Adrenal gland (tissue), 9 donors: ENCODE measurements at regions not wholly inside any gene's neighbourhood (a gene's known extent, or its start where the extent isn't known, plus 50 kb on each side); places are given as distances from the start of the nearest gene placed in this dataset.

Experiments
- DNase-seq, 7 donors: peaks; one replicate each; pipeline ENCODE4 v3.0.0-alpha.2; 2019 to 2020
- H3K27ac ChIP-seq, 5 donors: fragments of 200-600 bp; sonication (generic) in 4 of 5; 1 replicate in 3 of 5; 2 replicates in 2 of 5; pipeline versions ENCODE4 v1.5.1 to v1.8.0; 2016 to 2020; ENCODE audit warnings: mild to moderate bottlenecking in 1 of 5
- H3K27me3 ChIP-seq: fragments of 200-600 bp; 2 replicates; pipeline ENCODE4 v1.8.0; 2021
- H3K36me3 ChIP-seq, 2 donors: fragments of 200-600 bp; replicated peaks in 1 of 2; 1 replicate in 1 of 2; 2 replicates in 1 of 2; pipeline versions ENCODE4 v1.5.1 to v1.8.0; 2018 to 2022
- H3K4me1 ChIP-seq, 2 donors: fragments of 200-600 bp; replicated peaks in 1 of 2; 1 replicate in 1 of 2; 2 replicates in 1 of 2; pipeline versions ENCODE4 v1.5.1 to v1.8.0; 2018 to 2021
- H3K4me3 ChIP-seq, 4 donors: fragments of 200-600 bp; sonication (generic) in 3 of 4; one replicate each; pipeline ENCODE4 v1.5.1; 2016 to 2018
- H3K9me3 ChIP-seq, 3 donors: fragments of 200-600 bp; sonication (generic) in 1 of 3; replicated peaks in 1 of 3; 1 replicate in 2 of 3; 2 replicates in 1 of 3; pipeline versions ENCODE4 v1.5.1 to v1.8.0; 2016 to 2021
- POLR2A ChIP-seq, 2 donors: fragments of 450-650 bp; IDR thresholded peaks; one replicate each; pipeline ENCODE4 v1.6.1; 2017; ENCODE audit warnings: antibody characterized with exemption in 2 of 2, mild to moderate bottlenecking in 2 of 2, moderate library complexity in 1 of 2
- WGBS, 4 donors: extraction: QIAGEN DNeasy Blood & Tissue Kit in 2 of 4; methylation state at CpG; one replicate each; pipeline versions ENCODE4 v1.1.5 to v1.1.7; 2013 to 2017; 5-methylcytosine and 5-hydroxymethylcytosine counted together
- intact Hi-C, 2 donors: fragments of 100-400 bp; cut with DNase I; formaldehyde crosslinking; loops; one replicate each; pipeline versions ENCODE4 v1.14.1 to v1.15.0; 2022 to 2023
- TF ChIP-seq, protein P1 (sequence below), 6 experiments: fragments of 450-650 bp in 4 of 6; fragments of 200-600 bp in 2 of 6; sonication (generic) in 1 of 6; IDR thresholded peaks; 1 replicate in 5 of 6; 2 replicates in 1 of 6; pipeline versions ENCODE4 v1.5.1 to v1.8.0; 2016 to 2021; ENCODE audit warnings: antibody characterized with exemption in 6 of 6, mild to moderate bottlenecking in 2 of 6, moderate library complexity in 1 of 6
- donor health status: healthy with polysubstance abuse.
- donor health status: Bipolar disorder and iron deficiency.
- donor health status: DM: yes; HTN: yes; CAD: no.
- donor health status: DM: no; HTN: no; CAD: no.
- donor health status: DM: no; HTN: no; CAD: no.

DNA sequence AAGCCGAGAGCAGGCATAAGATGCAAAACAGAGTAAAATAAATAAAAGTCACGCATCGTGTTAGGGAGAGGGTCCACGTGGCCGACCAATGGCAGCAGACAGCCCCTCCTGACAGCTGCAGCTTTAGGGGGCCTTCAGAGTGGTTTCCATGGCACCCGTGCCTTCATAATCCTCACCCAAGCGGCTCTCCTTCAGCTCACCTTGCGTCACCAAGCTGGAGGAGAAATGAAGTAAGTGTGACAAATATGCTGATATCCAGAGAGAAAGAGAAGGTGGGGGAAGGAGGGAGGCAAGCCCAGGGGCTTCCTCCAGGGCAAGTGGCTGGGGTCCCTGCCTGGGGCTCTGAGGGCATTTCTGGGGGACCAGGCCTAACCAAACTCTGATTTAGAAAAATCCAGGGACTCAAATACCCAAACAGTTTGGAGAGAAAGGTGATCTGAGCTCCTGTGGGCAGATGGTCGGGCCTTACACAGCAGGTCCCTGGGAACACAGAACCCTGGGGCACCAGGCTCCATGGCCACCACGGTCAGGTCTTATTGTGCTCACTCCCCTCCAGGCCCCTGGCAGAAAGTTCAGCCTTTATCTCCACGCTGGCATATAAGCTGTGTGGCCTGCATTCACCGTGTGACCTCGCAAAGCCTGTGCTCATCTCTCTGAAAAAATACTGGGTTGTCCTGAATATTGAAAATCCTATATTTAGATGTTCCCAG, 80.7 kb upstream of the TNRC6C start:
- peaks cover 0 to 17% of the 10 kb centered on the region in 2 donors for H3K4me1 ChIP-seq
- WGBS, 4 donors, result 84 to 94% (median 85%) methylated on average over 12 to 13 of the region's 13 CpGs
- intact Hi-C loops, result no loop called here

GRCh38 chr17:77879226-77879895, 79.1 kb upstream of the TNRC6C start:
- TF ChIP-seq, protein P1, sequence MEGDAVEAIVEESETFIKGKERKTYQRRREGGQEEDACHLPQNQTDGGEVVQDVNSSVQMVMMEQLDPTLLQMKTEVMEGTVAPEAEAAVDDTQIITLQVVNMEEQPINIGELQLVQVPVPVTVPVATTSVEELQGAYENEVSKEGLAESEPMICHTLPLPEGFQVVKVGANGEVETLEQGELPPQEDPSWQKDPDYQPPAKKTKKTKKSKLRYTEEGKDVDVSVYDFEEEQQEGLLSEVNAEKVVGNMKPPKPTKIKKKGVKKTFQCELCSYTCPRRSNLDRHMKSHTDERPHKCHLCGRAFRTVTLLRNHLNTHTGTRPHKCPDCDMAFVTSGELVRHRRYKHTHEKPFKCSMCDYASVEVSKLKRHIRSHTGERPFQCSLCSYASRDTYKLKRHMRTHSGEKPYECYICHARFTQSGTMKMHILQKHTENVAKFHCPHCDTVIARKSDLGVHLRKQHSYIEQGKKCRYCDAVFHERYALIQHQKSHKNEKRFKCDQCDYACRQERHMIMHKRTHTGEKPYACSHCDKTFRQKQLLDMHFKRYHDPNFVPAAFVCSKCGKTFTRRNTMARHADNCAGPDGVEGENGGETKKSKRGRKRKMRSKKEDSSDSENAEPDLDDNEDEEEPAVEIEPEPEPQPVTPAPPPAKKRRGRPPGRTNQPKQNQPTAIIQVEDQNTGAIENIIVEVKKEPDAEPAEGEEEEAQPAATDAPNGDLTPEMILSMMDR (IDR thresholded peaks at IDR 0.05), result no peak
- no peak for TF ChIP-seq POLR2A (IDR thresholded peaks at IDR 0.05)
- Histone ChIP-seq H3K9me3 (no peaks in the 10 kb centered on the region), H3K27me3 (peaks cover 4% of the 10 kb centered on the region), H3K4me1 (peaks cover 0 to 22% of the 10 kb centered on the region in 2 donors), H3K36me3 (no peaks in the 10 kb centered on the region), H3K4me3 (no peak overlapping the region), H3K27ac (no peak overlapping the region)
- DNase-seq, result no peak
- intact Hi-C loops, result no loop called here
- WGBS, 4 donors, result 89 to 95% (median 91%) methylated on average over 13 of the region's 13 CpGs

More for the DNA sequence above, 80.7 kb upstream of the TNRC6C start:
- Histone ChIP-seq H3K27ac (no peak overlapping the region), H3K9me3 (no peaks in the 10 kb centered on the region), H3K4me3 (no peak overlapping the region), H3K27me3 (no peaks in the 10 kb centered on the region), H3K36me3 (no peaks in the 10 kb centered on the region)
- TF ChIP-seq POLR2A (IDR thresholded peaks at IDR 0.05), result no peak
- TF ChIP-seq, protein P1 (IDR thresholded peaks at IDR 0.05), result no peak
- no peak for DNase-seq

GRCh38 chr17:77879896-77880280, 78.6 kb upstream of the TNRC6C start:
- TF ChIP-seq, protein P1 (IDR thresholded peaks at IDR 0.05), result no peak
- TF ChIP-seq POLR2A (IDR thresholded peaks at IDR 0.05), result no peak
- peaks cover 0 to 22% of the 10 kb centered on the region in 2 donors for H3K4me1 ChIP-seq
- intact Hi-C loops, result no loop called here
- WGBS, 4 donors, result 80 to 92% (median 89%) methylated on average over 9 of the region's 9 CpGs
- H3K4me3 ChIP-seq, result no peak overlapping the region
- H3K9me3 ChIP-seq, result no peaks in the 10 kb centered on the region
- H3K36me3 ChIP-seq, result no peaks in the 10 kb centered on the region
- H3K27me3 ChIP-seq, result peaks cover 4% of the 10 kb centered on the region
- peak overlapping the region in 1 of 5 donors; percentile 74 for H3K27ac ChIP-seq
- DNase-seq, result no peak

DNA sequence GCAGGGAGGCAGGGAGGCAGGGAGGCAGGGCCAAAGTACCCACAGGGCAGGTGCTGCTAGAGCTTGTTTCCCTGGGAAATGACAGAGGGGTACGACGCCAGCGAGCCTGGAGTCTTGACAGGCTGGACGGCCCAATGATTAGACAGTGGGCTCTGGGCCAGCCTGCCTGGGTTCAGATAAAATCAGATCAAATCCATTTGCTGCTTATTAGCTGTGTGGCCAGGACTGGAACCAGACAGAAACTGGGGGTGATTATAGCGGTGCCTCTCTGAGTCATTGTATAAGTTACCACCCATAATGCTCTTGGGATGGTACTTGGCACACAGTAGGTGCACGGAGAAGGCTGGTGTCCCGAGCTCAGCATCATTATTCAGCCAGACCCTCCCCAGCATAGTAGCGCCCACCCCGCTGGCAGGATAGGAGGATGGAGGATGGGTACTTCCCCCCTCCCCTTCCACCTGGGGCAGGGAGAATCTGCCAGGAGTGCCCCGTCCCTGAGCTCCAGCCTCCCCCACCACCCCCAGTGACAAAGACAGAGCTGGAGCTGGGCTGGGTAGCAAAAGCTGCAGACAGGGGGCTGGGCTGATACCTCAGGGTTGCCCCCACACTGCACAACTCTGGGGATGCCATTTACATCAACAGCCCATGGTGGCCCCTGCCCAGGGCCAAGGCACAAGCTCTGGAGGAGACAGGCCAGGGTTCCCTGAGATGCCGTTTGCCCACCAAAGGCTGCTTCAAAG, 77.6 kb upstream of the TNRC6C start:
- peak in 1 of 7 donors; percentile 88 for DNase-seq
- Histone ChIP-seq H3K36me3 (no peaks in the 10 kb centered on the region), H3K27ac (peak overlapping the region in 2 of 5 donors; percentile 71 to 74), H3K9me3 (no peaks in the 10 kb centered on the region), H3K4me1 (peaks cover 0 to 22% of the 10 kb centered on the region in 2 donors), H3K27me3 (peaks cover 4% of the 10 kb centered on the region), H3K4me3 (no peak overlapping the region)
- intact Hi-C loops, result no loop called here
- WGBS, 4 donors, result 71 to 78% (median 75%) methylated on average over 5 to 11 of the region's 11 CpGs
- TF ChIP-seq, protein P1 (IDR thresholded peaks at IDR 0.05), result no peak
- TF ChIP-seq POLR2A (IDR thresholded peaks at IDR 0.05), result no peak
